Bronchial epithelial cell (primary cell): ENCODE measurements at regions not wholly inside any gene's neighbourhood (a gene's known extent, or its start where the extent isn't known, plus 50 kb on each side); places are given as distances from the start of the nearest gene placed in this dataset.

Source experiments
- DNase-seq: peaks from one replicate; pipeline ENCODE4 v3.0.0-alpha.2; 2010; ENCODE audit warnings: low read depth
- FAIRE-seq: peaks from 2 replicates; lab custom pipeline; 2011; peaks lifted over from hg19 to GRCh38; lab: Jason Lieb, UNC
- H3K27me3 ChIP-seq: 2 replicates; pipeline ENCODE4 v1.5.1; 2011; ENCODE audit warnings: low read length; ENCODE audit not compliant: control insufficient read depth, insufficient read depth
- H3K36me3 ChIP-seq: 2 replicates; pipeline ENCODE4 v1.5.1; 2011; ENCODE audit warnings: low read length; ENCODE audit not compliant: control insufficient read depth, insufficient read depth
- H3K4me3 ChIP-seq: 2 replicates; pipeline ENCODE4 v1.5.1; 2011; ENCODE audit warnings: mild to moderate bottlenecking, low read depth, low read length, control low read depth
- TF ChIP-seq, protein P1 (sequence below): IDR thresholded peaks from 2 replicates; pipeline ENCODE4 v1.5.1; 2011; ENCODE audit warnings: mild to moderate bottlenecking, moderate library complexity, low read length, control low read depth, inconsistent platforms; ENCODE audit not compliant: insufficient read depth, severe bottlenecking

DNA sequence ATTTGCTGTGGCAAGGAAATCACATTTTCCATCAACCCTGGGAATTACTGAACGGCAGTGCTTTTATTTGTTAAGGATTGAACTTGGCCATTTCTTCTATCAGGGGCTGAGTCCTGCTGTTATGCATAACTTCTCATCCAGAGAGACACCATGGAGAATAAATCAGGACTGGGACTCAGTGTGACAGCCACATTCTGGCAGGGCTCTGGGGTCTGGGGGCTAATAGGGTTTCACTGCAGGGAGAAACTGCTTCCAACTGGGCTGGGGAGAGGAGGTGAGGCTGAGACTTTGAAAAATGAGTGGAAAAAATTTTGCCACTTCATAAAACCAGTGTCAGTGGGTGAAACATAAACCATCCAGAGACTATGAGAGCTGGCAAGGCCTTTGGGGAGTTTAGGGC lies 95.7 kb upstream of the ALDH1B1 start:
- H3K4me3 ChIP-seq, result no peak overlapping the region
- DNase-seq, result no peak
- TF ChIP-seq, protein P1, sequence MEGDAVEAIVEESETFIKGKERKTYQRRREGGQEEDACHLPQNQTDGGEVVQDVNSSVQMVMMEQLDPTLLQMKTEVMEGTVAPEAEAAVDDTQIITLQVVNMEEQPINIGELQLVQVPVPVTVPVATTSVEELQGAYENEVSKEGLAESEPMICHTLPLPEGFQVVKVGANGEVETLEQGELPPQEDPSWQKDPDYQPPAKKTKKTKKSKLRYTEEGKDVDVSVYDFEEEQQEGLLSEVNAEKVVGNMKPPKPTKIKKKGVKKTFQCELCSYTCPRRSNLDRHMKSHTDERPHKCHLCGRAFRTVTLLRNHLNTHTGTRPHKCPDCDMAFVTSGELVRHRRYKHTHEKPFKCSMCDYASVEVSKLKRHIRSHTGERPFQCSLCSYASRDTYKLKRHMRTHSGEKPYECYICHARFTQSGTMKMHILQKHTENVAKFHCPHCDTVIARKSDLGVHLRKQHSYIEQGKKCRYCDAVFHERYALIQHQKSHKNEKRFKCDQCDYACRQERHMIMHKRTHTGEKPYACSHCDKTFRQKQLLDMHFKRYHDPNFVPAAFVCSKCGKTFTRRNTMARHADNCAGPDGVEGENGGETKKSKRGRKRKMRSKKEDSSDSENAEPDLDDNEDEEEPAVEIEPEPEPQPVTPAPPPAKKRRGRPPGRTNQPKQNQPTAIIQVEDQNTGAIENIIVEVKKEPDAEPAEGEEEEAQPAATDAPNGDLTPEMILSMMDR, result no peak

DNA sequence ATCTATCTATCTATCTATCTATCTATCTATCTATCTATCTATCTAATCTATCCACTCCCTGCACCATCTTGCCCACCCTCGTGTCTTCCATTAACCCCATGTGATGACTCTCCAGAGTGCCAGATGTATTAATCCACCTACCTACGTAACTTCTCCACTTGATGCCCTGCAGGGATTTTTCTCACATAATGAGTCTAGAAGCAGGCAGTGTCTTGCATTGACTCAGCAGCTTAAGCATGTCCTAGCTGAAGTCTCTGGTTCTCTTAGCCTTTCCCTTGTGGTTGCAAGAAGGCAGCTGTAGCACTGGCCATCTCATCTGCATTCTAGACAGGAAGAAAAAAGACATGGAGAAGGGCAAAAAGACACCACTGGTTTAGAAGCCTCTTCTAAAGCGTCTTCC lies 96.7 kb upstream of the ALDH1B1 start:
- TF ChIP-seq, protein P1, result no peak

More for the DNA sequence above, 95.7 kb upstream of the ALDH1B1 start:
- FAIRE-seq, result no peak
- Histone ChIP-seq H3K36me3 (no peaks in the 10 kb centered on the region), H3K27me3 (no peaks in the 10 kb centered on the region)

DNA sequence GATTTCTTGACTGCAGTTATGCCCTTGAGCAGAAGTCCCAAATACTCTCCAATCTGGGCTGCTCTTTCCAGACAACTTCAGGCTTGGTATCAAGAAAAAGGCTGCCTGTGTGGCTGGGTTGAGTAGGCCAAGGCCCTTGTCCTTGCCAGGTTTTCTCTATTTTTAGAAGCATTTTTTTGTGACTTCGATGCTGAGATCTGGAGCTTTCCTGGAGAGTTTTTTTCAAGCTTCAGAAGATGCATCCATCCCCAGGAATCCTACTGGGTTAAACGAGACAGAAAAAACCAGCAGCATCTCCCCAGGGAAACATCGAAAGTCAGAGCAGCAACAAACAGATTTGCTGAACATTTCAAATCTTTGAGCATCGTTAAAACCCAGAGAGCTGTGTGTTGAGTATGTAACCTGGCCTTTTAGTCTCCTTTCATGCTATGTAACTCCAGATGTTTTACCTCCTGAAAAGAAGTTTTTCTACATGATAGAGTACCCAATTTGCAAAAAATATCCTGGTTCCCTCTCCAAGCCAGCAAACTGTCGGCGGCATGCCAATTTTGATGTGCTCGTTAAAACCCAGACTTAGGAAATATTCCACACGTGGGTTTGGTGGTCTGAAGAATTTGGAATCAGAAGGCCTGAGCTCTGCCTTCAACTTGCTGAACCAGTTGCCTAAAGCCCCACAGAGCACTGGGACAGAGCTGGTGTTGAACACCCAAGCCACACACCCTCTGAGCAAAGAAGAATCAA lies 98.1 kb upstream of the ALDH1B1 start:
- no peak for DNase-seq
- Histone ChIP-seq H3K36me3 (no peaks in the 10 kb centered on the region), H3K4me3 (no peak overlapping the region), H3K27me3 (no peaks in the 10 kb centered on the region)
- FAIRE-seq, result peak; percentile 23
- TF ChIP-seq, protein P1, result no peak

More for the DNA sequence above, 96.7 kb upstream of the ALDH1B1 start:
- peak; percentile 64 for DNase-seq
- no peak for FAIRE-seq
- H3K36me3 ChIP-seq, result no peaks in the 10 kb centered on the region
- H3K4me3 ChIP-seq, result no peak overlapping the region
- no peaks in the 10 kb centered on the region for H3K27me3 ChIP-seq

DNA sequence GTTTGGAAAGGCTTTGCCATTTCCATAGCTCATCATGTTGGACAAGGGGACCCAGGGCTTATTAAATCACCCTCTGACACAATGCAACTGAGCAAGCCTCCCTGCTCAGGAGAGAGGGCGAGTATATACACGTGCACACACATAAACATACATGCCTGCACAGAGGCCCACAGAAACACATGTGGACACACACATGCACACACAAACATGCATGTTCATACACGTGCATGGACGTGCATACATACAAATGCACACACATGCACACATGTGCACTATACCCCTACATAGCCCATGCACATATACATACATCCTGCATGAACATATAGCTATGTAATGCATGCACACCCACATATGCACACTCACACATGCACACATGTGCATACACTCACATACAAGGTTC lies 99.5 kb upstream of the ALDH1B1 start:
- DNase-seq, result no peak
- Histone ChIP-seq H3K27me3 (no peaks in the 10 kb centered on the region), H3K36me3 (no peaks in the 10 kb centered on the region), H3K4me3 (no peak overlapping the region)
- TF ChIP-seq, protein P1, result no peak
- peak; percentile 55 for FAIRE-seq

DNA sequence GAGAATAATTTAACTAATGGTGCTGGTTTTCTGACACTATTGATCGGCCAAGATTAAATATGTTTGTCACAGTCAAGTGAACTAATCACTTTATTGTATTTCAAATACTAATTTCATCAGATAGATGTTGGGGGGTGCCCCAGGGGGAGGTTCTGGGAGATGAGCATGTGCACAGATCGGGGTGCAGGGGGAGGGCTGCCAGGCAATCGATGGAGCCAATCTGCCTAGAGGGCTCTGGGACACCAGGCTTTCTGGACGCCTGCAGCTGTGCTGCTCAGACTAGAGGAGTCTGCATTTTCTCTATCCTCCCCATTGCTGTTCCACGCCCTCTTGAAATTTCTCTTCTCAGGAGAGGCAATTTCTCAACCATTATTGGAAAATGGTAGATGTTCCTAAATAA lies 100.0 kb upstream of the ALDH1B1 start:
- FAIRE-seq, result no peak
- no peak overlapping the region for H3K4me3 ChIP-seq

More for the DNA sequence above, 100.0 kb upstream of the ALDH1B1 start:
- DNase-seq, result no peak
- TF ChIP-seq, protein P1, result no peak
- H3K36me3 ChIP-seq, result no peaks in the 10 kb centered on the region
- H3K27me3 ChIP-seq, result no peaks in the 10 kb centered on the region
